ENCODE measurements at regions not wholly inside any gene's neighbourhood (a gene's known extent, or its start where the extent isn't known, plus 50 kb on each side); places are given as distances from the start of the nearest gene placed in this dataset.

DNA sequence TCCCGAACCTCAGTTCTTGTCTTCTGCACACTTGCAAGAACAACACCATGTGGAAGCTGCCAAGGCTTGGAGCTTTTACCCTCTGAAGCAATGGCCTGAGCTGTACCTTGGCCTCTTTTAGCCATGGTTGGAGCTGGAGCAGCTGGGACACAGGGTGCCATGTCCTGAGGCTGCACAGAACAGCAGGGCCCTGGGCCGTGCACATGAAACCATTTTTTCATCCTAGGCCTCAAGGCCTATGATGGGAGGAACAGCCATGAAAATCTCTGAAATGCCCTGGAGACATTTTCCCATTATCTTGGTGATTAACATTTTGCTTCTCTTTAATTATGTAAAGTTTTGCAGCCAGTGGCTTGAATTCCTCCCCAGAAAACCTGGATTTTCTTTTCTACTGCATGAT is 817.8 kb upstream of the CXADR start:
- WGBS, 2 donors = 85 to 88% methylated on average over 2 of the region's 2 CpGs
- DNase-seq (ENCODE audit: low spot score in 2 of 2) = no peak
- TF ChIP-seq, protein P1, sequence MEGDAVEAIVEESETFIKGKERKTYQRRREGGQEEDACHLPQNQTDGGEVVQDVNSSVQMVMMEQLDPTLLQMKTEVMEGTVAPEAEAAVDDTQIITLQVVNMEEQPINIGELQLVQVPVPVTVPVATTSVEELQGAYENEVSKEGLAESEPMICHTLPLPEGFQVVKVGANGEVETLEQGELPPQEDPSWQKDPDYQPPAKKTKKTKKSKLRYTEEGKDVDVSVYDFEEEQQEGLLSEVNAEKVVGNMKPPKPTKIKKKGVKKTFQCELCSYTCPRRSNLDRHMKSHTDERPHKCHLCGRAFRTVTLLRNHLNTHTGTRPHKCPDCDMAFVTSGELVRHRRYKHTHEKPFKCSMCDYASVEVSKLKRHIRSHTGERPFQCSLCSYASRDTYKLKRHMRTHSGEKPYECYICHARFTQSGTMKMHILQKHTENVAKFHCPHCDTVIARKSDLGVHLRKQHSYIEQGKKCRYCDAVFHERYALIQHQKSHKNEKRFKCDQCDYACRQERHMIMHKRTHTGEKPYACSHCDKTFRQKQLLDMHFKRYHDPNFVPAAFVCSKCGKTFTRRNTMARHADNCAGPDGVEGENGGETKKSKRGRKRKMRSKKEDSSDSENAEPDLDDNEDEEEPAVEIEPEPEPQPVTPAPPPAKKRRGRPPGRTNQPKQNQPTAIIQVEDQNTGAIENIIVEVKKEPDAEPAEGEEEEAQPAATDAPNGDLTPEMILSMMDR (IDR thresholded peaks at IDR 0.05) = no peak
- no peak for TF ChIP-seq POLR2A (IDR thresholded peaks at IDR 0.05)
- no peak overlapping the region for H3K4me3 ChIP-seq (ENCODE audit: low read depth, poor library complexity, severe bottlenecking)
- intact Hi-C loops (cut with DNase I; ENCODE audit: low total_unique reads) = no loop called here

DNA sequence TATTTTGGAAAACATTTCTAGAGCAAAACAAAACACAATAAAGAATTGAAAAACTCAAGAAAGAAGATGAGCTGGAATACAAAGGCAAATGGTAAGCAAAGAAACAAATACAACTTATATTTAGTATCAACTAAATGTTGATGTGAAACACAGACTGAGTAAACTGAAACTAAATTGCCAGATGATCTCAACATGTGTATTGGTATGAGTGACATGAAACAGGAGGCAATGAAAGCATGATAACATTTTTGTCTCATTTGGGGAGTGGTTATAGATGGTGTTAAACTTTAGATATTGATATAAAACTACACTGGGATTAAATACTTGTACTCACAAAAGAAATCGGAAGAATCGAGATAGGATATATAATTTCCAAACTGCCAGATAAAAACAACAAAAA is 805.6 kb upstream of the CXADR start:
- 83 to 90% methylated on average over 2 of the region's 2 CpGs for WGBS, 2 donors
- no peak overlapping the region for H3K4me3 ChIP-seq (ENCODE audit: low read depth, poor library complexity, severe bottlenecking)
- TF ChIP-seq POLR2A (IDR thresholded peaks at IDR 0.05) = no peak
- TF ChIP-seq, protein P1 (IDR thresholded peaks at IDR 0.05) = no peak
- intact Hi-C loops (cut with DNase I; ENCODE audit: low total_unique reads) = no loop called here
- DNase-seq (ENCODE audit: low spot score in 2 of 2) = no peak

DNA sequence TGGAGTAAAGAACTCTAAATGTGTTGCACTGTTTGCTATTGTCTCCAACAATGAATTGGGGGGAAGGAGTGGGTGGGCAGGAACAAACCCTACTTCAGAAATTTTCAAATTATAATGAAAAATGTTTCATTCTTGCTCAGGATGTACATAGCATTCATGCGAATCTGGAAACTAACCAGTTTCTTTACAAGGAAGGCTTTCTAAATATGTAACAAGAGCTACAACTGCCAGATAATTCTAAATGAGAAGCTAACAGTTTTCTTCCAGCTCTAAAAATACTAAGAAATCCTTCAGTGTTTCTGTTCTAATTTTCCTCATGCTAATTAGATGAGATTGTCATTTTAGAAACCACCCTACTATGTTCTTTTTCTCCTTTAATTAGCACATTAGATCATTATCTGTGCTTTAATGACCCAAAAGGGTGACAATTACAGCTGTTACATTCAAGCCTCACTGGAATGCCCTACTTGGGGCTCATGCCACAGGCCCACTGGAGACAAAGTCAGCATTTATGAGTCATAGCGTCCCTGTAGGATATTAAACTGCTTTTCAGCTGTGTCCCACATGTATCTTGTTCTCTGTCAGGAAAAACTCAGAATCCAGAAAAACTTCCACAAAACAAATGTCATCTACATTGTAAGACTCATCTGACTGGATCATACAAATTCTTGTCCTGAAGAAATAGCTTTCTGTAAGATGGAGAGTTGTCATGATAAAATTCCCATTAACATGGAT is 804.6 kb upstream of the CXADR start:
- WGBS, 2 donors = 36 to 51% methylated on average over 2 of the region's 2 CpGs
- DNase-seq (ENCODE audit: low spot score in 2 of 2) = no peak
- no peak for TF ChIP-seq POLR2A (IDR thresholded peaks at IDR 0.05)
- TF ChIP-seq, protein P1 (IDR thresholded peaks at IDR 0.05) = no peak
- no peak overlapping the region for H3K4me3 ChIP-seq (ENCODE audit: low read depth, poor library complexity, severe bottlenecking)
- intact Hi-C loops (cut with DNase I; ENCODE audit: low total_unique reads) = no loop called here

DNA sequence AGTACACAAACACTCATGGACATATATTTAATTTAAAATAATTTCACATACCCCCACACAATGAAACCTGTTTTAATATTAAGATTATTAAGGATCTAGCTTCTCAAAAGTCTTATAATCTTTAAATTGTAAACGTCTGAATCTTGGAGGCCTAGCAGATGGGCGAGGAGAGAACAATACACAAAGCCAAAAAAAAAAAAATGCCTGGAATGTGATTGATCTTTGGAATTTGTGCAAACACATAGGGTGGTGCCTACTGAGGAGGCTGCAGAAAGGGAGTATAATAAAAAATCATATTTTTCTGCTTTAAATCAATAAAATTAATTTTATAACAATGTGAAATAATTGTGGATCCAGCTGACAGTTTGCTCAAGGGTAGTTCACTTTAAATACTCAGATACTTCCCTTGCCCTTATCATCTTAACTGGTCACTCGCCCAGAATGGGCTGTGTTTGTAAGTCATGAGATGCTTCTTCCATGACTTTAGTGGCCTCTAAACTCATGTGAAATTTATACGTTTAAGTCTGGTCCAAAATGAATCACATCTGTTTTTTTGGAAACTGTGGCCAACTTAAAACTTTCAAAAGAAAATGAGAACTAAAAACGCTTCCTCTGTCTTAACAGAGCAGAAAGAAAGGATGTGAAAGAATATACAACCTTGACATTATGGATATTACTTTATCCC is 802.8 kb upstream of the CXADR start:
- WGBS, 2 donors = 43 to 52% methylated on average over 5 of the region's 5 CpGs
- intact Hi-C loops (cut with DNase I; ENCODE audit: low total_unique reads) = no loop called here

DNA sequence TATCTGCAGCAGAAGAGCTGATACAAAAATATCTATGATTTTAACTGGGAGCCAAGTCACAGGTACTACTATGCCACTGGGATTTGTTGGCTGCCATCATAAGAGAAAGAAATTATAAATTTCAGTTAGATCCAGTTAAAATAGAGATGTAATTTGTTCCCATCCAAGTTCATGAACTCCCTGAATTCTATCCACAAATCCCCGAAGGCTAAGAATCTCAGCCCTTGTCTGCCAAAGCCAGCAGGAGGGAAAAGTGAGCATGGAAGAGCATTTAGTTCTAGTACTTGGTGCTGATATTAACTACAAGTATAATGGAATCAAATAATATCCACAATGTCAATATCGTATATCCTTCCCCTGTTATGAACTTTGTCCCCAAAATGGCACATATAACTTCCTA is 801.1 kb upstream of the CXADR start:
- DNase-seq (ENCODE audit: low spot score in 2 of 2) = no peak
- WGBS, 2 donors = 76 to 82% methylated on average over 2 of the region's 2 CpGs
- intact Hi-C loops (cut with DNase I; ENCODE audit: low total_unique reads) = no loop called here
- no peak overlapping the region for H3K4me3 ChIP-seq (ENCODE audit: low read depth, poor library complexity, severe bottlenecking)
- TF ChIP-seq, protein P1 (IDR thresholded peaks at IDR 0.05) = no peak
- no peak for TF ChIP-seq POLR2A (IDR thresholded peaks at IDR 0.05)

More for the DNA sequence above, 802.8 kb upstream of the CXADR start:
- peak in 1 of 2 donors; percentile 15 for DNase-seq (ENCODE audit: low spot score in 2 of 2)
- TF ChIP-seq POLR2A (IDR thresholded peaks at IDR 0.05) = no peak
- TF ChIP-seq, protein P1 (IDR thresholded peaks at IDR 0.05) = no peak
- H3K4me3 ChIP-seq (ENCODE audit: low read depth, poor library complexity, severe bottlenecking) = no peak overlapping the region
